Activated CD4-positive, alpha-beta T cell treated with anti-CD3 and anti-CD28 coated beads, Interleukin-10, Interleukin-2, amounts not matched to agents 100 ng/mL and 50 ng/mL, durations not matched to agents 16 hours and 8 hours (primary cell): ENCODE measurements at regions not wholly inside any gene's neighbourhood (a gene's known extent, or its start where the extent isn't known, plus 50 kb on each side); places are given as distances from the start of the nearest gene placed in this dataset.
"Not testable (repeated sequence)": the region's sequence is repeated elsewhere in the genome, so short reads cannot be mapped to it uniquely, and the experiment has no call there.

ENCODE experiments used
- DNase-seq: peaks from one replicate; pipeline ENCODE4 v3.0.0-alpha.2; 2020

DNA sequence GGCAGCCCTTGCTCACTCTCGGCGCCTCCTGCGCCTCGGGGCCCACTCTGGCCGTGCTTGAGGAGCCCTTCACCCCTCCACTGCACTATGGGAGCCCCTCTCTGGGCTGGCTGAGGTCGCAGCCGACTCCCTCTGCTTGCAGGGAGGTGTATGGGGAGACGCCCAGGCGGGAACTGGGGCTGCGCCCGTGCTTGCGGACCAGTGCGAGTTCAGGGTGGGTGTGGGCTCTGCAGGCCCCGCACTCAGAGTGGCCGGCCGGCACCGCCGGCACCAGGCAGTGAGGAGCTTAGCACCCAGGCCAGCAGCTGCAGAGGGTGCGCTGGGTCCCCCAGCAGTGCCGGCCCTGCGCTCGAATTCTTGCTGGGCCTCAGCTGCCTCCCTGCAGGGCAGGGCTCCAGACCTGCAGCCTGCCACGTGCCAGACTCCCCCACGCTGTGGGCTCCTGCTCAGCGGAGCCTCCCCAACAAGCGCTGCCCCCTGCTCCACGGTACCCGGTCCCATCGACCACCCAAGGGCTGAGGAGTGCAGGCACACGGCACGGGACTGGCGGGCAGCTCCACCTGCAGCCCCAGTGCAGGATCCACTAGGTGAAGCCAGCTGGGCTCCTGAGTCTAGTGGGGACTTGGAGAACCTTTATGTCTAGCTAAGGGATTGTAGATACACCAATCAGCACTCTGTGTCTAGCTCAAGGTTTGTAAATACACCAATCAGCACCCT is 54.0 kb upstream of the WWC2 start:
- DNase-seq, result not testable (repeated sequence)

GRCh38 chr4:183038436-183038835 is 60.6 kb upstream of the WWC2 start:
- DNase-seq, result no peak

DNA sequence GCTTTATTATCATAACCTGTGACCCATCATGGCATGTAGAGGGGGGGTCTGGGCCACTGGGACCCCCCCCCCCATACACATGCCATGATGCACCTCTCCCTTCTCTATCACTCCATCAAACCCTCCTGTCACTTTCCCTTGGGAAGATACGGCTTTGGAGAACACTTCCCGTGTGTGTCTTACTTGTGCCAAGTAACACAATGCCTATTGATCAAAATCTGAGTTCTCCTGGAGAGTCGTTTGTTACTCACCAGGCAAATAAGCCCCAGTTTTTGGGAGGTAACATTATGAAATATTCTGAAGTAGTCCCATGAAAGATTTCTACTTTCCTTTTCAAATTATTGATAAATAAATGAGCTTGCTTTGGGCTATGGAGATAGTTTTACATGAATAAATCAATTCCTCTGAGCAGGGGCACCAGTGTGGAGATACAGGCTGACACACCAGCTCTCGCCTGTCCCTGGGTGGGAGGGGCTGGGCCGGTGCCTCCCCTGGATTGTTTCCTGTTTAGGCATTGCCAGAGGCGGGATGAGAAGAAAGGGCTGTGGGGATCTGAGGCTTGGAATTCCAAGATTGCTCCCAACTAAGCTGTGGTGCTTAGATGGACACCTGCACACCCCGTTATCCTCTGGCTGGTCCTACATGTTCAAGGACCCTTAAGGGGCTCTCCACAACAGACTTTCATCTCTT is 63.2 kb upstream of the WWC2 start:
- DNase-seq, result no peak

DNA sequence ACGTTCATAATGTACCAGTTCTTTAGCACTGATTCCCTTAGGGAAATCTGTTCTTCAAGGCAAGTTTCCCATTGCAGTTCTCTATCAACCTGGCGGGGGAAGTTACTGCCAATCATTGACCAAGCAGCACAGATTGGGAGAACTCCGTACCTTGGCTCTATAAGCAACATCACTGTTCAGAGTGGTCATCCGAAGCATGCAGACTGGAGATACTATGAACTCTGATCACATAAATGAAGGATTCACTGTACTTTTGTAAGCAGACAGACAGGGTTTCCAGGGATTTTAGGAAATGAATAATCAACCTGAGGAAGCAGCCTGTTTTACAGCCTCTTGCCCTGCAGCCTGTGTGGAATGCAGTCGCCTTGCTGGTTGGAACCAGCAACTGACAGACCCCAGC is 63.8 kb upstream of the WWC2 start:
- no peak for DNase-seq

GRCh38 chr4:183030823-183031222 is 68.2 kb upstream of the WWC2 start:
- DNase-seq, result no peak

GRCh38 chr4:183030309-183030708 is 68.7 kb upstream of the WWC2 start:
- no peak for DNase-seq

GRCh38 chr4:183029365-183029764 is 69.7 kb upstream of the WWC2 start:
- no peak for DNase-seq

DNA sequence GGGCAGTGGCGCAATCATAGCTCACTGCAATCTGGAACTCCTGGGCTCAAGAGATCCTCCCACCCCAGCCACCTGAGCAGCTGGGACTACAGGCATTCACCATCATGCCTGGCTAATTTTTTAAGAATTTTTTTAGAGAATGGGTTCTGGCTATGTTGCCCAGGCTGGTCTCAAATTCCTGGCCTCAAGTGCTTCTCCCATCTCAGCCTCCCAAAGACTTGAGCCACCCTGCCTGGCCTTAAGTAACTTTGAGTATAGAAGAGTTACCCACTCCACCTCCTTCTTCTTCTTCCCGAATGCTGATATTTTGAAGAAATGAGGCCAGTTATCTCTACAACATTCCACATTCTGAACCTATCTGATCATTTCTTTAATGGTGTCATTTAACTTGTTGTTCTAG is 72.4 kb upstream of the WWC2 start:
- no peak for DNase-seq

GRCh38 chr4:183022617-183023016 is 76.4 kb upstream of the WWC2 start:
- no peak for DNase-seq

GRCh38 chr4:183017962-183018361 is 81.1 kb upstream of the WWC2 start:
- DNase-seq, result no peak

DNA sequence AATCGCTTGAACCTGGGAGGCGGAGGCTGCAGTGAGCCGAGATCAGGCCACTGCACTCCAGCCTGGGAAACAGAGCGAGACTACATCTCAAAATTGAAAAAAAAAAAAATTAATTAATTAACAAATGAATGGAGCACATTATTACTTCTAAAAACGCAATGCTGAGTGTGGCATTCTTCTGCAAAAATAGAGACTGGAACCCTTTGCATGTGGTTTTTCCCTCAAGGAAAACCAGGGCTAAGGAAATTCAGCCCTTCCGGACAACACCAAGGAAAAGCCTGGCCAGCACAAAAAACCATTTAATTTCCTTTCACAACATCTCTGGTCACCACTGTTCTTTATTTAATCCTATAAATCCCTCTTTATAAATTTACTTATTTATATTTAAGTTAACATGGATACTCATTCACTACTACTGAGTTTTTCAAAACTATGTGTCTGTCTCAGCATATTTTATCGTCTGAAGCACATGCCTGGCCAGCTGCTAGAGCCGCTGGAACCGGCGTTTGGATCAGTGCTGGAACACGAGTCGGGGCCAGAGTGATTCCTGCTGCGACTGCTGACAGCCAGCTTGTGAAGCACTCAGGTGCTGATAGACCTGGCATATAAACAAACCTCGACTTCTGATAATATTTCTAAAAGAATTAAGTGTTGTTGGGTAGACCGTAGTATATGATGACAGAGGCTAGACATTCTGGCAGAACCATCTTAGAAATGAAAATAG is 84.5 kb upstream of the WWC2 start:
- no peak for DNase-seq

DNA sequence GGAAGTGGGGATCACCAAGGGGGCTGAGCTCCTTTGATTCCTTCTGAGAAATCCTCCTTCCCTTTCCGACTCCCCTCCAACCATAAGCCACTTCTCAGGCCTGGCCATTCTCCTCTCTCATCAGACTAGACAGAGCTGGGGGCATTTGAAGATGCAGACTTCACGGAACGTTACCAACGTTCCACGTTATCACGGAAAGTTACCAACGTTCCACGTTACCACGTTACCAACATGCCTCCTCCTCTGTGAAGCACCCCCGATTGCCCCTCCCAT is 85.4 kb upstream of the WWC2 start:
- no peak for DNase-seq

DNA sequence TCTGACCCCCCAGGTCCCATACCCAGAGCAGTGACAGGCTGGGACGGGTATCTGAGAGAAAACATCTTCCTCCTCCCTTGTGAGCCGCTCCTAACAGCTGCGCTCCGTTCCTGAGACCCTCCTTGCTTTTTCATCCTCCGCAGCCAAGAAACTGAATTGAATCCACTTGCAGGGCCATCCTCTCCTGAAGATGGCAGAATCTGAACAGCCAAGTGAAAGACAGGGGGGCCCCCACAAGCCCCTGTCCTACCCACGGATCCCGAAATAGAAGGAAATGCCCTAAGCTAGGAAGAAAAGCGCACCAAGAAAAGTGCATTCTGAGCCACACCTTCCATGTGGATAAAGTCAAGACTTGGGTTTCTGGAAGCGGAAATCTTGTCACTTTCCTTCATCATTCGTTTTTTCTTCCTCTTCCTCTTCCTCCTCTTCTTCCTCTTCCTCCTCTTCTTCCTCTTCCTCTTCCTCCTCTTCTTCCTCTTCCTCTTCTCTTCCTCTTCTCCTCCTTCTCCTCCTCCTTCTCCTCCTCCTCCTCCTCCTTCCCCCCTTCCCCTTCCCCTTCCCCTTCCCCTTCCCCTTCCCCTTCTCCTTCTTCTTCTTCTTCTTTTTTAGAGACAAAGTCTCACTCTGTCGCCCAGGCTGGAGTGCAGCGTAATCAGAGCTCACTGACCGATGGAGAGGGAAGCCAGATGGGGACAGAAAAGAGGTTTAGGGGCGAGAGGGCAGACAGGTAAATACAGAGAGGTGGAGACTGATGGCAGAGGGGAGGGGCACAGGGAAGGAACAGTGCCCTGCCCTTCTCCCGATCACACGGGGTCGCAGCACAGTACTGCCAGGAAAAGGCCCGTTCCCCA is 86.0 kb upstream of the WWC2 start:
- DNase-seq, result no peak

- DNase-seq, result no peak
Observed at GRCh38 chr4:183011213-183011907, 87.7 kb upstream of the WWC2 start.

DNA sequence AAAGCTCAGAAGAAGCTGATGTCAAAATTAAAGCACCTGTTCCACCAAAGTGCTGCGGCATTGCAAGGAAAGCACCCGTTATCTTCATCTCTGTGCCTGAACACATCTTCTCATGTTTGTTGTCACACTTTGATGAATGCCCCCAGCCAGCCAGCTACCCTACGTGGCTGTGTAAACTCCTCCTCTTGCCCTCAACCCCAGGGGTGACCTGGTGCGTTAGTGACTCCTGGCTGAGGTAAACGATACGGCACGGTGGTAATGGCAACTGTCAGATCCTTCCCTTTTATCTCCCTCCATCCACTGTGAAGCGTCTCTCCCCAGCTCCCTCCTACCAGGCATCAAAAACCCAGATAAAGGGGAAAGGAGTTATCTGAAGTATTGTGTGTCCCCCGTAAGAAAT is 90.6 kb upstream of the WWC2 start:
- DNase-seq, result no peak

DNA sequence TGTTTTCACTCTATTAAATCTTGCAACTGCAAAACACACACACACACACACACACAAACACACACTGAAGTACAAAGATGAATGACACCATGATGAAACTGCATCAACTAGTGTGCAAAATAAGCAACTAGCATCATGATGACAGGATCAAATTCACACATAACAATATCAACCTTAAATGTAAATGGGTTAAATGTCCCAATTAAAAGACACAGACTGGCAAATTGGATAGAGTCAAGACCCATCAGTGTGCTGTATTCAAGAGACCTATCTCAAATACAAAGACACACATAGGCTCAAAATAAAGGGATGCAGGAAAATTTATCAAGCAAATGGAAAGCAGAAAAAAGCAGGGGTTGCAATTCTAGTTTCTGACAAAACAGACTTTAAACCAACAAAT is 87.2 kb upstream of the DCTD start:
- DNase-seq, result not testable (repeated sequence)

GRCh38 chr4:182994171-182994570 is 77.0 kb upstream of the DCTD start:
- DNase-seq, result no peak

- peak; percentile 24 for DNase-seq
Observed at GRCh38 chr4:182978152-182978827, 61.1 kb upstream of the DCTD start.

- DNase-seq, result peak; percentile 80
Observed at GRCh38 chr4:182975806-182976205, 58.6 kb upstream of the DCTD start.

- DNase-seq, result no peak
Observed at GRCh38 chr4:182973941-182974340, 56.8 kb upstream of the DCTD start.

- no peak for DNase-seq
Observed at GRCh38 chr4:182973511-182973911, 56.3 kb upstream of the DCTD start.

DNA sequence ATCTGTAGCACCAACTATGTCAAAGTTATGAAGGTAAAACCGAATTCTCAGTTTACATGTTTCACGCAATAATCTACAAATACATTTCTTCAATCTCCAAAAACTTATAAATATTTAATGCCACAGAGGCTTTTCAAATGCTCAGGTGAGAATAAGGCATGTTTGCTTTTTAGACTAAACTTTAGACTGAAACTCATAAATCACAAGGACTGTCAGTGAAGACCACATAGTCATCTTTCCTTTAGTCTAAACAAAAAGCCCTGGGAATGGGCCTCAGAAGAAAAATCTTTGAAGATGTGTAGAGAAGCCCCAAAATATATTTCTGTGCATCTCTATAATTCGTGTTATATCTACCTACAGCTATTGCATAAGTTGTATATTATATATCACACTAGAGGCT is 54.5 kb upstream of the DCTD start:
- DNase-seq, result no peak
